ENCODE measurements at regions not wholly inside any gene's neighbourhood (a gene's known extent, or its start where the extent isn't known, plus 50 kb on each side); places are given as distances from the start of the nearest gene placed in this dataset.

DNA sequence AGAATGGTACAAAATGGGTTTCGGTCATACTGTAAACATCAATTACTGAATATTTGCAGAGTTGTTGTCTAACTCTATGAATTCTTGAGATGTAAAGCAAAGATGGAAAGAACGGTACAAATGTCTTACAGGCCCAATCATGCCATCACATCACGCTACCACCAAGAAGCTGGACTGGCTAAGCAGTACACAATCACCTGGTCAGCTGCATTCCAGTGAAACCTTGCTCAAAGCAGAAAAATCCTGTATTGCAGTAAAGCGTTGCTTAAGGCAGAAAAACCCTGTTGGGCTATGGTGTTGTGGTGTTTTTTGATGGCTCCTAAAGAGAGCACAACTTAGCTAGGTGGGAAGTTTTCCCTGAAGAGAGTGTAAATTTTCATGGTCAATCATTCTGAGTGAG lies 112.6 kb upstream of the RASA1 start (continued):
- TF ChIP-seq, protein P1, sequence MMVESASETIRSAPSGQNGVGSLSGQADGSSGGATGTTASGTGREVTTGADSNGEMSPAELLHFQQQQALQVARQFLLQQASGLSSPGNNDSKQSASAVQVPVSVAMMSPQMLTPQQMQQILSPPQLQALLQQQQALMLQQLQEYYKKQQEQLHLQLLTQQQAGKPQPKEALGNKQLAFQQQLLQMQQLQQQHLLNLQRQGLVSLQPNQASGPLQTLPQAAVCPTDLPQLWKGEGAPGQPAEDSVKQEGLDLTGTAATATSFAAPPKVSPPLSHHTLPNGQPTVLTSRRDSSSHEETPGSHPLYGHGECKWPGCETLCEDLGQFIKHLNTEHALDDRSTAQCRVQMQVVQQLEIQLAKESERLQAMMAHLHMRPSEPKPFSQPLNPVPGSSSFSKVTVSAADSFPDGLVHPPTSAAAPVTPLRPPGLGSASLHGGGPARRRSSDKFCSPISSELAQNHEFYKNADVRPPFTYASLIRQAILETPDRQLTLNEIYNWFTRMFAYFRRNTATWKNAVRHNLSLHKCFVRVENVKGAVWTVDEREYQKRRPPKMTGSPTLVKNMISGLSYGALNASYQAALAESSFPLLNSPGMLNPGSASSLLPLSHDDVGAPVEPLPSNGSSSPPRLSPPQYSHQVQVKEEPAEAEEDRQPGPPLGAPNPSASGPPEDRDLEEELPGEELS (CRISPR knock-in tag; IDR thresholded peaks at IDR 0.05), result no peak
- TF ChIP-seq MYBL2 (CRISPR knock-in tag; IDR thresholded peaks at IDR 0.05), result no peak
- TF ChIP-seq ETV6 (CRISPR knock-in tag; IDR thresholded peaks at IDR 0.05), result no peak
- TF ChIP-seq FOXP1 (CRISPR knock-in tag; IDR thresholded peaks at IDR 0.05; ENCODE audit: borderline replicate concordance), result no peak
- no peak for TF ChIP-seq ZNF317 (CRISPR knock-in tag; IDR thresholded peaks at IDR 0.05; ENCODE audit: borderline replicate concordance, low read depth)
- TF ChIP-seq, protein P2, sequence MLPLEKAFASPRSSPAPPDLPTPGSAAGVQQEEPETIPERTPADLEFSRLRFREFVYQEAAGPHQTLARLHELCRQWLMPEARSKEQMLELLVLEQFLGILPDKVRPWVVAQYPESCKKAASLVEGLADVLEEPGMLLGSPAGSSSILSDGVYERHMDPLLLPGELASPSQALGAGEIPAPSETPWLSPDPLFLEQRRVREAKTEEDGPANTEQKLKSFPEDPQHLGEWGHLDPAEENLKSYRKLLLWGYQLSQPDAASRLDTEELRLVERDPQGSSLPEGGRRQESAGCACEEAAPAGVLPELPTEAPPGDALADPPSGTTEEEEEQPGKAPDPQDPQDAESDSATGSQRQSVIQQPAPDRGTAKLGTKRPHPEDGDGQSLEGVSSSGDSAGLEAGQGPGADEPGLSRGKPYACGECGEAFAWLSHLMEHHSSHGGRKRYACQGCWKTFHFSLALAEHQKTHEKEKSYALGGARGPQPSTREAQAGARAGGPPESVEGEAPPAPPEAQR (CRISPR knock-in tag; IDR thresholded peaks at IDR 0.05), result no peak
- TF ChIP-seq, protein P3, sequence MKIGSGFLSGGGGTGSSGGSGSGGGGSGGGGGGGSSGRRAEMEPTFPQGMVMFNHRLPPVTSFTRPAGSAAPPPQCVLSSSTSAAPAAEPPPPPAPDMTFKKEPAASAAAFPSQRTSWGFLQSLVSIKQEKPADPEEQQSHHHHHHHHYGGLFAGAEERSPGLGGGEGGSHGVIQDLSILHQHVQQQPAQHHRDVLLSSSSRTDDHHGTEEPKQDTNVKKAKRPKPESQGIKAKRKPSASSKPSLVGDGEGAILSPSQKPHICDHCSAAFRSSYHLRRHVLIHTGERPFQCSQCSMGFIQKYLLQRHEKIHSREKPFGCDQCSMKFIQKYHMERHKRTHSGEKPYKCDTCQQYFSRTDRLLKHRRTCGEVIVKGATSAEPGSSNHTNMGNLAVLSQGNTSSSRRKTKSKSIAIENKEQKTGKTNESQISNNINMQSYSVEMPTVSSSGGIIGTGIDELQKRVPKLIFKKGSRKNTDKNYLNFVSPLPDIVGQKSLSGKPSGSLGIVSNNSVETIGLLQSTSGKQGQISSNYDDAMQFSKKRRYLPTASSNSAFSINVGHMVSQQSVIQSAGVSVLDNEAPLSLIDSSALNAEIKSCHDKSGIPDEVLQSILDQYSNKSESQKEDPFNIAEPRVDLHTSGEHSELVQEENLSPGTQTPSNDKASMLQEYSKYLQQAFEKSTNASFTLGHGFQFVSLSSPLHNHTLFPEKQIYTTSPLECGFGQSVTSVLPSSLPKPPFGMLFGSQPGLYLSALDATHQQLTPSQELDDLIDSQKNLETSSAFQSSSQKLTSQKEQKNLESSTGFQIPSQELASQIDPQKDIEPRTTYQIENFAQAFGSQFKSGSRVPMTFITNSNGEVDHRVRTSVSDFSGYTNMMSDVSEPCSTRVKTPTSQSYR (CRISPR knock-in tag; IDR thresholded peaks at IDR 0.05), result no peak

DNA sequence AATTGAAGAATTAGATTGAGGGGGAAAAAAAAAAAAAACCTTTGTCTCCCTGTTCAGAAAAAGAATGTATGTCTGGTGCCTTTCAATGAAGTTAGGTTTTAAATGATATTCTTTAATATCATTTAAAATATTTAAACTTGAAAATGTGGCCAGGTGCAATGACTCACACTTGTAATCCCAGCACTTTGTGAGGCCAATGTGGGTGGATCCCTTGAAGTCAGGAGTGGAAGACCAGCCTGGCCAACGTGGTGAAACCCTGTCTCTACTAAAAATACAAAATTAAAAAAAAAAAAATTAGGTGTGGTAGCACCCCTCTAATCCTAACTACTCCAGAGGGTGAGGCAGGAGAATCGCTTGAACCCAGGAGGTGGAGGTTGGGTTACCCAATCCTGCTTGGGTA lies 111.1 kb upstream of the RASA1 start:
- H3K4me3 Mint-ChIP-seq, result no peak overlapping the region
- no peaks in the 10 kb centered on the region for H3K36me3 Mint-ChIP-seq
- no peak overlapping the region for H3K27ac Mint-ChIP-seq
- ATAC-seq (no peak), DNase-seq (ENCODE audit: low spot score) (no peak)
- CTCF ChIA-PET, result no interaction called here
- TF ChIP-seq ESRRA (CRISPR knock-in tag; IDR thresholded peaks at IDR 0.05; ENCODE audit: borderline replicate concordance) (no peak), ATF1 (CRISPR knock-in tag; IDR thresholded peaks at IDR 0.05) (no peak), IRF2 (CRISPR knock-in tag; IDR thresholded peaks at IDR 0.05; ENCODE audit: borderline replicate concordance, low read depth) (no peak), ZNF317 (CRISPR knock-in tag; IDR thresholded peaks at IDR 0.05; ENCODE audit: borderline replicate concordance, low read depth) (no peak), FOXP1 (CRISPR knock-in tag; IDR thresholded peaks at IDR 0.05; ENCODE audit: borderline replicate concordance) (no peak), NR2C2 (CRISPR knock-in tag; IDR thresholded peaks at IDR 0.05) (no peak), EMX1 (CRISPR knock-in tag; IDR thresholded peaks at IDR 0.05) (no peak), CBFB (CRISPR knock-in tag; IDR thresholded peaks at IDR 0.05; ENCODE audit: low read depth) (no peak)
- TF ChIP-seq, protein P4, sequence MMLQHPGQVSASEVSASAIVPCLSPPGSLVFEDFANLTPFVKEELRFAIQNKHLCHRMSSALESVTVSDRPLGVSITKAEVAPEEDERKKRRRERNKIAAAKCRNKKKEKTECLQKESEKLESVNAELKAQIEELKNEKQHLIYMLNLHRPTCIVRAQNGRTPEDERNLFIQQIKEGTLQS (CRISPR knock-in tag; conservative IDR thresholded peaks at IDR 0.05), result no peak
- TF ChIP-seq, protein P5, sequence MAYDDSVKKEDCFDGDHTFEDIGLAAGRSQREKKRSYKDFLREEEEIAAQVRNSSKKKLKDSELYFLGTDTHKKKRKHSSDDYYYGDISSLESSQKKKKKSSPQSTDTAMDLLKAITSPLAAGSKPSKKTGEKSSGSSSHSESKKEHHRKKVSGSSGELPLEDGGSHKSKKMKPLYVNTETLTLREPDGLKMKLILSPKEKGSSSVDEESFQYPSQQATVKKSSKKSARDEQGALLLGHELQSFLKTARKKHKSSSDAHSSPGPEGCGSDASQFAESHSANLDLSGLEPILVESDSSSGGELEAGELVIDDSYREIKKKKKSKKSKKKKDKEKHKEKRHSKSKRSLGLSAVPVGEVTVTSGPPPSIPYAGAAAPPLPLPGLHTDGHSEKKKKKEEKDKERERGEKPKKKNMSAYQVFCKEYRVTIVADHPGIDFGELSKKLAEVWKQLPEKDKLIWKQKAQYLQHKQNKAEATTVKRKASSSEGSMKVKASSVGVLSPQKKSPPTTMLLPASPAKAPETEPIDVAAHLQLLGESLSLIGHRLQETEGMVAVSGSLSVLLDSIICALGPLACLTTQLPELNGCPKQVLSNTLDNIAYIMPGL (CRISPR knock-in tag; IDR thresholded peaks at IDR 0.05), result no peak
- TF ChIP-seq, protein P6, sequence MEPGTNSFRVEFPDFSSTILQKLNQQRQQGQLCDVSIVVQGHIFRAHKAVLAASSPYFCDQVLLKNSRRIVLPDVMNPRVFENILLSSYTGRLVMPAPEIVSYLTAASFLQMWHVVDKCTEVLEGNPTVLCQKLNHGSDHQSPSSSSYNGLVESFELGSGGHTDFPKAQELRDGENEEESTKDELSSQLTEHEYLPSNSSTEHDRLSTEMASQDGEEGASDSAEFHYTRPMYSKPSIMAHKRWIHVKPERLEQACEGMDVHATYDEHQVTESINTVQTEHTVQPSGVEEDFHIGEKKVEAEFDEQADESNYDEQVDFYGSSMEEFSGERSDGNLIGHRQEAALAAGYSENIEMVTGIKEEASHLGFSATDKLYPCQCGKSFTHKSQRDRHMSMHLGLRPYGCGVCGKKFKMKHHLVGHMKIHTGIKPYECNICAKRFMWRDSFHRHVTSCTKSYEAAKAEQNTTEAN (CRISPR knock-in tag; IDR thresholded peaks at IDR 0.05), result no peak
- TF ChIP-seq, protein P7, sequence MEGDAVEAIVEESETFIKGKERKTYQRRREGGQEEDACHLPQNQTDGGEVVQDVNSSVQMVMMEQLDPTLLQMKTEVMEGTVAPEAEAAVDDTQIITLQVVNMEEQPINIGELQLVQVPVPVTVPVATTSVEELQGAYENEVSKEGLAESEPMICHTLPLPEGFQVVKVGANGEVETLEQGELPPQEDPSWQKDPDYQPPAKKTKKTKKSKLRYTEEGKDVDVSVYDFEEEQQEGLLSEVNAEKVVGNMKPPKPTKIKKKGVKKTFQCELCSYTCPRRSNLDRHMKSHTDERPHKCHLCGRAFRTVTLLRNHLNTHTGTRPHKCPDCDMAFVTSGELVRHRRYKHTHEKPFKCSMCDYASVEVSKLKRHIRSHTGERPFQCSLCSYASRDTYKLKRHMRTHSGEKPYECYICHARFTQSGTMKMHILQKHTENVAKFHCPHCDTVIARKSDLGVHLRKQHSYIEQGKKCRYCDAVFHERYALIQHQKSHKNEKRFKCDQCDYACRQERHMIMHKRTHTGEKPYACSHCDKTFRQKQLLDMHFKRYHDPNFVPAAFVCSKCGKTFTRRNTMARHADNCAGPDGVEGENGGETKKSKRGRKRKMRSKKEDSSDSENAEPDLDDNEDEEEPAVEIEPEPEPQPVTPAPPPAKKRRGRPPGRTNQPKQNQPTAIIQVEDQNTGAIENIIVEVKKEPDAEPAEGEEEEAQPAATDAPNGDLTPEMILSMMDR (IDR thresholded peaks at IDR 0.05), result no peak
- POLR2A ChIA-PET, result no interaction called here
- 0 out of 2 replicates have a peak, but pooled peaks cover 4% of the 10 kb centered on the region for H3K4me1 Mint-ChIP-seq
- no peaks in the 10 kb centered on the region for H3K27me3 Mint-ChIP-seq (ENCODE audit: low read depth)
- H3K9me3 Mint-ChIP-seq, result no peaks in the 10 kb centered on the region
